Ovary (tissue), 3 donors: ENCODE measurements at regions not wholly inside any gene's neighbourhood (a gene's known extent, or its start where the extent isn't known, plus 50 kb on each side); places are given as distances from the start of the nearest gene placed in this dataset.

Experiments used
- CTCF ChIP-seq, 3 donors: fragments of 450-650 bp in 2 of 3; fragments of 200-600 bp in 1 of 3; IDR thresholded peaks; one replicate each; pipeline versions ENCODE4 v1.5.1 to v1.8.0; 2016 to 2022; ENCODE audit warnings: antibody characterized with exemption in 3 of 3, mild to moderate bottlenecking in 1 of 3
- EP300 ChIP-seq: sonication (generic); formaldehyde crosslinking; IDR thresholded peaks from one replicate; pipeline ENCODE4 v1.6.1; 2017; ENCODE audit warnings: antibody characterized with exemption
- donor health status: DM: no; HTN: no; CAD: no.

GRCh38 chr16:51766739-51767138 is 615.7 kb upstream of the SALL1 start:
- no peak for TF ChIP-seq EP300
- no peak for TF ChIP-seq CTCF (IDR thresholded peaks at IDR 0.05)
